GM12865 (cell line): ENCODE measurements at regions not wholly inside any gene's neighbourhood (a gene's known extent, or its start where the extent isn't known, plus 50 kb on each side); places are given as distances from the start of the nearest gene placed in this dataset.

Experiments used
- DNase-seq: peaks from one replicate; pipeline ENCODE4 v3.0.0; 2010; ENCODE audit warnings: low read depth
- H3K4me3 ChIP-seq: 2 replicates; pipeline ENCODE4 v1.5.1; 2011; ENCODE audit warnings: mild to moderate bottlenecking, low read depth, low read length, control low read depth
- CTCF ChIP-seq: IDR thresholded peaks from 2 replicates; pipeline ENCODE4 v1.5.1; 2011; ENCODE audit warnings: low read length, control low read depth, low read depth, inconsistent platforms; ENCODE audit not compliant: insufficient read depth; ENCODE audit errors: missing control alignments

GRCh38 chr5:104223885-104224773 lies 661.5 kb upstream of the NUDT12 start:
- H3K4me3 ChIP-seq: no peak overlapping the region
- no peak for TF ChIP-seq CTCF
- DNase-seq: no peak

DNA sequence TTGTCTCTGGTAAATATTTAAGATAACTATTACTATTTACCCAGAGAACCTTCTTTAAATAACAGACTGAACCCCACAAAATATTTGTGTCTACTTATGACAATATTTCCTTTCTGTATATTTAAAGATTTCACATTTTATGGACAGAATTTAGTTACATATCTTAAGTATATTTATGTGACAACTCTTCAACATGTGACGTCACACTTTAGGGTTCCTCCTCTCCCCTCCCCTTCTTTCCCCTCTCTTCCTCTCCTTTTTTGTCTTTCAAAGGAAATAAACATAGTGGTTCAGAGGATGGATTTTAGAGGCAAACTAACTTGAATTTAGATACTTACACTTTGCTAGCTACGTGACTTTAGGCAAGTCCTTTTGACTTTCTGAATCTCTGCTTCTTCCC lies 655.6 kb upstream of the NUDT12 start:
- DNase-seq: no peak
- no peak for TF ChIP-seq CTCF
- no peak overlapping the region for H3K4me3 ChIP-seq

DNA sequence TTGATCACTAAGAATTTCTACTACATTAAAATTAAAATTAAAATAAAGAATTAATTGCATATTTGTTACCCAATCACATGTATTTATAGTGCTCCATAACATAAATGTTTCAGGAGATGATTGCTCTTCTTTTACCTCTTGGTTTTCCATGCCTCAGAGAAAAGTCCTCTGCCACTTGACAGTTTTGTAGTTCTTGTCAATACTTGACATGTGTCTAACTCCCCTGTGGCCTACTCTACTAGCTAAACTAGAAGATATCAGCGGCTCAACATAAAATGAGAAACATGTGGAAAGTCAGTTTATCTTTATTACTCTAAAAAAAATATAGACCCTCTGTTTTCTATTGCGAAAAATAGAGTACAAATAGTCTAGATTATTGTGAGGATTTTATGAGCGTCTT lies 650.6 kb upstream of the NUDT12 start:
- H3K4me3 ChIP-seq: no peak overlapping the region
- DNase-seq: no peak
- no peak for TF ChIP-seq CTCF

DNA sequence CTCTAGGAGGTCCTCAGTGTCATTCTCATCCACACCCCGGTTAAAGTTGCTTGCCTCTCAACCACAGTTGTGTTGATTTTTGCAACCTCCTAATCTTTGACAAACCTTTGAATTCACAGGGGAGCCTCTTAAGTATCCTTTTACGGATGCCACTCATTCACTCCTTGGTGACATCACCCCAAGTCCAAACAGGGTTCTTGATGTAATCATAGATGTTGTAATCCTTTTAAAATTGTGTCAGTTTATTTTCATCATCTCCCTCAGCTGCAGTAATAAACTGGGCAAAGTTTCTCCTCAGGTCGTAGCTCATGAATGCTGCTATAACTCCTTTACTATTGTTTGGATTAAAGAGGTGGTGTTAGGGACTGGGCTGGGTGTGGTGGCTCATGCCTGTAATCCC lies 637.2 kb upstream of the NUDT12 start:
- H3K4me3 ChIP-seq: no peak overlapping the region
- TF ChIP-seq CTCF: no peak
- no peak for DNase-seq

GRCh38 chr5:104198156-104198555 lies 635.6 kb upstream of the NUDT12 start:
- no peak for TF ChIP-seq CTCF
- DNase-seq: no peak

DNA sequence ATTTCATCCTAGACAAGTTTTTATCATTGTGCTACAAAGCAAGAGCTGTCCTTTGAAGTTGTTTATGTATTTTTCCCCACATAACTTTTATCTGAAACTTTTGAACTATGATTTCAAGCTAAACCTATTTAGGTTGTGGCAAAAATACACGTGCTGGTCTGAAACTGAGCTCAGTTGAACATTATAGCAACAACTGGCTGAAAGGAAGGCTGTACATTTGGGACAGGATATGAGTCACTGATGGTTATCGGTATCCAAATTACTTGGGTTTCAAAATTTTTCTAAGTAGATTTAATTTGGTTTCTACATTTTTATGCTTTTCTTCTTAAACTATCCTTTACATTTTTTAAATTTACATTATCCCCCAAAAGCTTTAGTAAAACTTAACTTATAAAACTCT lies 627.3 kb upstream of the NUDT12 start:
- TF ChIP-seq CTCF: no peak
- DNase-seq: no peak
- H3K4me3 ChIP-seq: no peak overlapping the region

More at GRCh38 chr5:104198156-104198555, 635.6 kb upstream of the NUDT12 start:
- no peak overlapping the region for H3K4me3 ChIP-seq

DNA sequence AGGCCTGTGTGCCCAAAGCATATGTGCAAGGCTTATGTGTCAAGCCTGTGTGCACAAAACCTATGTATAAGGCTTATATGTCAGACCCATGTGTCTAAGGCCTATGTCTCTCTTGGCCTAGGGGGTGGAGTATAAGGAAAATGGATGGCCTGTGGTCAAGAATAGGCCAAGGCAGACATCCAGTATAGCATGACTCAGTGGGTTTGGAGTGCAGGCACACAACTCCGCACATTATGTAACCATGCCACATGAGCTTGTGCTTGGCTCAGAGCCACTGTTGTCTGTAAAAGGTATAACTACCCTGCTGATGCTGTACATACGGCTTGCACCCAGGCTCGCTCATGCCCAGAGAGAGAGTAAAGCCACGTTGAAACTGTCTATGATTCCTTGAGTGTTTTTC lies 626.4 kb upstream of the NUDT12 start:
- no peak for DNase-seq
- no peak overlapping the region for H3K4me3 ChIP-seq
- no peak for TF ChIP-seq CTCF
